Activated CD4-positive, alpha-beta T cell treated with anti-CD3 and anti-CD28 coated beads, Interleukin-2, Interleukin-4, amounts not matched to agents 100 ng/mL and 50 ng/mL, durations not matched to agents 16 hours and 8 hours (primary cell): ENCODE measurements at regions not wholly inside any gene's neighbourhood (a gene's known extent, or its start where the extent isn't known, plus 50 kb on each side); places are given as distances from the start of the nearest gene placed in this dataset.
"Not testable (repeated sequence)": the region's sequence is repeated elsewhere in the genome, so short reads cannot be mapped to it uniquely, and the experiment has no call there.

Source experiments
- DNase-seq: peaks from one replicate; pipeline ENCODE4 v3.0.0-alpha.2; 2020; ENCODE audit warnings: low spot score

- no peak for DNase-seq
These were observed 51.5 kb downstream of the CRPPA start for GRCh38 chr7:16369855-16370254.

- DNase-seq = not testable (repeated sequence)
These were observed 52.0 kb downstream of the CRPPA start for GRCh38 chr7:16369309-16369708.

DNA sequence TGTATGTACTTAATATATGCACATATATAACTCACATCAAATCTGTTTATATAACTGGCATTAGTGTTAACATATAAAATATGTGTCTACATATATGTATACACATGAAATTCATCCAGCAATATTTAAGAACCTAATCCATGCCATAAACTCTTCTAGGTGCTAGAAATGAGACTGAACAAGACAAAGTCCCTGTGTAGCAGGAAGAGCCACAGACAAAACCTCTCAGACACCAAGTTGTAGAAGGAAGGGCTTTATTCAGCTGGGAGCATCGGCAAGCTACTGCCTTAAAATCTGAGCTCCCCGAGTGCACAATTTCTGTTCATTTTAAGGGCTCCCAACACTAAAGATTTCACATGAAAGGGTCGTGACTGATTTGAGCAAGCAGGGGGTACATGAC lies 52.5 kb downstream of the CRPPA start:
- no peak for DNase-seq

GRCh38 chr7:16367115-16367514 lies 54.2 kb downstream of the CRPPA start:
- no peak for DNase-seq

- DNase-seq = no peak
These were observed 55.4 kb downstream of the CRPPA start for GRCh38 chr7:16365952-16366351.

DNA sequence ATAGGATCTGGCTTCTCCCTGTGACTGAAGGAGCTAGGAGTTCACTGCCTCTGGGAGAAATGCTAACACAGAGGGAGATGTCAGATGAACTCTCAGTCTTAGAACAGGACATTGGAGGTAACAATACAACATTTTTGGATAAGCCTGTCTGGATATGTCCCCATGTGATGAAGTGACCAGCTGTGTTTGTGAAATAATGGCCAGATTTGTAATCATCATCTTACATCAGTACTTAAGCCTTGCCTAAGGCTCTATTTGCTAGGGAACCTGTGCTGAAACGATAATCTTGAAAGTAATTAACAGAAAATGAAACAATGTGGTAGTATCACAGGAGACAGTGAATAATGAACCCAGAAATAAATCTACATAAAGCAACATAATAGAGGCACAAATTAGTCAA lies 56.2 kb downstream of the CRPPA start:
- DNase-seq = no peak

DNA sequence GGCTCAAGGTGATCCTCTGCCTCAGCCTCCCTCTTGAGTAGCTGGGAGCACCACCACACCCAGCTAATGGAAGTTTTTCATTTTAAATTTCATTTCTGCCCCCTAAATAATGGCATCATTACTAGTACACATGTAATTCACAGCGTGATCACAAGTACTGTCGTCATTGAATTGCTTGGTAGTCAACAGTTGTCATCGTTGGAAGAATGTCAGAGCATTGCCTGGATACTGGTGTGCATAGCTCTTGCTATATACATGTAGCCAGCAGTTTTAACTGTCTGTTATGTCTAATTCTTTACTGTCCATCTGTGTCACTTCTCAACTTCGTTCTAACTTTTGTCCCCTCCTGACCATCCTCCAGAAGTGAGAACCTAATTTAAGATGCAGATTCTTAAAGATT lies 62.1 kb downstream of the CRPPA start:
- no peak for DNase-seq

GRCh38 chr7:16357921-16358320 lies 63.4 kb downstream of the CRPPA start:
- DNase-seq = no peak

- no peak for DNase-seq
These were observed 63.9 kb downstream of the CRPPA start for GRCh38 chr7:16357474-16357873.

GRCh38 chr7:16356301-16356958 lies 64.9 kb downstream of the CRPPA start:
- DNase-seq = no peak

- DNase-seq = no peak
These were observed 66.8 kb downstream of the CRPPA start for GRCh38 chr7:16354573-16354972.

DNA sequence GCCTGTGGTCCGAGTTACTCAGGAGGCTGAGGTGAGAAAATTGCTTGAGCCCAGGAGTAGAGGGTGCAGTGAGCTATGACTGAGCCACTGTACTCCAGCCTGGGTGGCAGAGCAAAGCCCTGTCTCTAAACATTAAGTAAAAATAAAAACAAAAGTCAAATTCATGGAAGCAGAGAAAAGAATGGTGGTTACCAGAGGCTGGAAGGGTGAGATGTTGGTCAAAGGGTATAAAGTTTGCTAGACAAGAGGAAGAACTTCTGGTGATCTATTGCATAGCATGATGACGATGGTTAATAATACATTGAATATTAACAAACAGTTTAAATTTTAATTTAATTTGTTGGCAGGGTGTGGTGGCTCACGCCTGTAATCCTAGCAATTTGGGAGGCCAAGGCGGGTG lies 68.1 kb downstream of the CRPPA start:
- no peak for DNase-seq

- no peak for DNase-seq
These were observed 70.7 kb downstream of the CRPPA start for GRCh38 chr7:16350634-16351033.

- no peak for DNase-seq
These were observed 73.1 kb downstream of the CRPPA start for GRCh38 chr7:16348251-16348650.

GRCh38 chr7:16347827-16348192 lies 73.5 kb downstream of the CRPPA start:
- no peak for DNase-seq

- DNase-seq = no peak
These were observed 74.1 kb downstream of the CRPPA start for GRCh38 chr7:16347066-16347826.

DNA sequence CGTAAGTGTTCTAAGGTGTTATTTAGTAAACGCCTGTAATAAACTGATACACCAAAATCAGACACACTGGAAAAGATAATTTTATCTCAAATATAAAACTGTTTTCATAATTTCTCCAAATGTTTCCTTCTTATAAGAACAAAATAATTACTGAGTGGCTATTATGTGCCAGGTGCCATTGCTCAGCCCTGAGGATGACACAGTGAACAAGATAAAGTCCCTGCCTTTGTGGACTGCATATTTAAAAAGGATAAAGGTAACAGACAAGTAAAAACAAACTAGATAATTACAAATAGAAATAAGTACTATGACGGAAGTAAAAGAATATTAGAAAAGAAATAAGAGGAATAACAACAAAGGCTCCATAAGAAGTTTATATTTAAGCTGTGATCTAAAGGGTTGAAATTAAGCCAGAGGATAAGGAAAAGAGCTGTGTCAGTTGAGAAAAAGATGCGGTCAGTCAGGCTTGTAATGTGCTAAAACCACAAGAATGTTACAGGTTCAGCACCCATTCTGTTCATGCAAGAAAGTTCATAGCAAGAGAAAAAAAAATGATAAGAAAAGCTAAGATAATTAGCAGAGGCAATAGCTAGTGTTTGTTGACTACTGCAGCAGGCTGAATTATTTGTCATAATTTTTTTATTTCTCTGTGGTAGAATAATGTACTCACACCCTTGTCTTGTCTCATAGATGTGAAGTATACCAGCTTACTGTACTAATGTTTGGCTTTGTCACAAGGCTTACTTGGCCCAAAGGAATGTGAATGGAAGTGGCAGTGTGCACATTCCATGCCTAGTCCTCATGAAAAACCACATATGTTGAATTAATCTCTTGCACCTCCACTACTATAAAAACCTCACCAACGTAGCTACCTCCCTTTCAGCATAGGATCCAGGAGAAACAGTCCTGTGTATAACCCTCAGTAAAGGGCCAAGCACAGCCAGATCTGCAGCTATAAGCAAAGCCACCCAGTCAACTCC lies 75.1 kb downstream of the CRPPA start:
- DNase-seq = no peak

GRCh38 chr7:16344927-16345326 lies 76.4 kb downstream of the CRPPA start:
- no peak for DNase-seq

DNA sequence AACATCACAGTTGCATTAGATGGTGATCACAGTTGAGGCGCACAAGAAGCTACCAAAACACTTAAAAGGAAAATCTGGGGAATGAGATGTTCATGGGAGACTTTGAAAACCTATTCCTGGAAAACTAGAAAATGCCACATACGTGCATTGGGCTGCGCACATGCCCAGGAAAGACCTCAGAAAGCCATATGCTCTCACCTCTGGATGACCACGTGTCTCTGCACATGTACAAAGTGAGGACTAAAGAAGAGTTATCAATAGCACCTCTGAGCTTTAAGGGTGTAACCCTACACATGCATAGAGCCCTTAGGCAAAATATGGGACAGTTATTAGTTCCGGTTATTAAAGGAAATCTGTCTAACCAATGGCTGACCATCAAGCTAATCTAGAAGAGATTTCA lies 77.7 kb downstream of the CRPPA start:
- no peak for DNase-seq

GRCh38 chr7:16338065-16338464 lies 83.3 kb downstream of the CRPPA start:
- no peak for DNase-seq

- DNase-seq = no peak
These were observed 95.2 kb downstream of the CRPPA start for GRCh38 chr7:16326106-16326505.

DNA sequence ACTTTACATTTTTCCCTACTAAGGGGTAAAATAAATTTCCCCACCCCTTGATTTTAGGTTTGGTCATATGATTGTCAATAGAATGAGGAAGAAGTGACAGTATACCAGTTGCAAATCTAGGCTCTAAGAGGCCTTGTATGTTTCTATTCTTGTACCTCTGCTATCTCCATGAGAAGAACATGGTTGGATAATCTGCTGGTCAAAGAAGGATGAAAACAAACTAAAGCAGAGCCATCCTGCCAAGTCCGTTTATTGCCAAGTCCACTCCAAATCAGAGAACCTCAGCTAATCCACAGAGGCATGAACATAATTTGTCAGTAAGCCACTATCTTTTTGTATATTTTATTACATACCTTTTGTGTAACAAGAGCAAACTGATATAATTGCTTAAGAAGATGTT lies 98.0 kb downstream of the CRPPA start:
- no peak for DNase-seq
